ENCODE measurements at regions not wholly inside any gene's neighbourhood (a gene's known extent, or its start where the extent isn't known, plus 50 kb on each side); places are given as distances from the start of the nearest gene placed in this dataset.

- TF ChIP-seq CTCF (IDR thresholded peaks at IDR 0.05): no peak
- H3K4me3 Mint-ChIP-seq: no peak overlapping the region
- no peak overlapping the region for H3K27ac Mint-ChIP-seq
- no peaks in the 10 kb centered on the region for H3K9me3 Mint-ChIP-seq
- intact Hi-C loops (cut with micrococcal nuclease): loop anchor here (10.0 kb wide), 1 partner anchor 107 kb away; no protein-coding TSS in a partner anchor
- H3K4me1 Mint-ChIP-seq (ENCODE audit: low read depth): no peaks in the 10 kb centered on the region
- CTCF ChIA-PET: interaction anchor here (1.2 to 6.0 kb wide), 2 partner anchors 298 to 309 kb away, joined by 3 to 103 read pairs; no protein-coding TSS in a partner anchor
- DNase-seq (no peak), ATAC-seq (no peak)
- POLR2A ChIA-PET: no interaction called here
- peaks cover 10% of the 10 kb centered on the region for H3K27me3 Mint-ChIP-seq
- no peaks in the 10 kb centered on the region for H3K36me3 Mint-ChIP-seq (ENCODE audit: low read depth)
Observed at GRCh38 chr11:27187848-27188621, 147.4 kb downstream of the BBOX1 start.

- Mint-ChIP-seq H3K4me1 (ENCODE audit: low read depth) (no peaks in the 10 kb centered on the region), H3K27me3 (peaks cover 10% of the 10 kb centered on the region), H3K9me3 (no peaks in the 10 kb centered on the region), H3K4me3 (no peak overlapping the region), H3K27ac (no peak overlapping the region), H3K36me3 (ENCODE audit: low read depth) (no peaks in the 10 kb centered on the region)
- POLR2A ChIA-PET: no interaction called here
- no peak for DNase-seq
- no peak for TF ChIP-seq CTCF (IDR thresholded peaks at IDR 0.05)
- CTCF ChIA-PET: interaction anchor here (1.2 to 6.0 kb wide), 2 partner anchors 299 to 309 kb away, joined by 3 to 103 read pairs; no protein-coding TSS in a partner anchor
- intact Hi-C loops (cut with micrococcal nuclease): loop anchor here (10.0 kb wide), 1 partner anchor 108 kb away; no protein-coding TSS in a partner anchor
- no peak for ATAC-seq
Observed at GRCh38 chr11:27187075-27187847, 146.6 kb downstream of the BBOX1 start.

- TF ChIP-seq CTCF (IDR thresholded peaks at IDR 0.05): no peak
- Mint-ChIP-seq H3K27me3 (peaks cover 10% of the 10 kb centered on the region), H3K4me1 (ENCODE audit: low read depth) (no peaks in the 10 kb centered on the region), H3K36me3 (ENCODE audit: low read depth) (no peaks in the 10 kb centered on the region), H3K27ac (no peak overlapping the region), H3K4me3 (no peak overlapping the region), H3K9me3 (no peaks in the 10 kb centered on the region)
- POLR2A ChIA-PET: no interaction called here
- DNase-seq (no peak), ATAC-seq (no peak)
- intact Hi-C loops (cut with micrococcal nuclease): loop anchor here (10.0 kb wide), 1 partner anchor 108 kb away; no protein-coding TSS in a partner anchor
- CTCF ChIA-PET: interaction anchor here (6.0 kb wide), 1 partner anchor 300 kb away, joined by 103 read pairs; no protein-coding TSS in a partner anchor
Observed at GRCh38 chr11:27186580-27186979, 146.0 kb downstream of the BBOX1 start.

- peaks cover 2% of the 10 kb centered on the region for H3K27me3 Mint-ChIP-seq
- H3K9me3 Mint-ChIP-seq: no peaks in the 10 kb centered on the region
- no peak overlapping the region for H3K27ac Mint-ChIP-seq
- H3K36me3 Mint-ChIP-seq (ENCODE audit: low read depth): no peaks in the 10 kb centered on the region
- H3K4me1 Mint-ChIP-seq (ENCODE audit: low read depth): no peaks in the 10 kb centered on the region
- ChIA-PET POLR2A (no interaction called here), CTCF (interaction anchor here (0.7 to 6.0 kb wide), 17 partner anchors 10 to 316 kb away, joined by 3 to 103 read pairs (median 4); no protein-coding TSS in a partner anchor)
- ATAC-seq (no peak), DNase-seq (no peak)
- intact Hi-C loops (cut with micrococcal nuclease): loop anchor here (1.0 to 10.0 kb wide), 2 partner anchors 110 to 302 kb away; no protein-coding TSS in a partner anchor
- TF ChIP-seq CTCF (IDR thresholded peaks at IDR 0.05): no peak
- H3K4me3 Mint-ChIP-seq: no peak overlapping the region
Observed at GRCh38 chr11:27184458-27185312, 144.1 kb downstream of the BBOX1 start.
